H9 (cell line): ENCODE measurements at regions not wholly inside any gene's neighbourhood (a gene's known extent, or its start where the extent isn't known, plus 50 kb on each side); places are given as distances from the start of the nearest gene placed in this dataset.

Experiments used
- DNase-seq: peaks from one replicate; pipeline ENCODE4 v3.0.0-alpha.2; 2017
- H2AFZ ChIP-seq: one replicate; pipeline ENCODE4 v1.6.1; 2013; ENCODE audit warnings: mild to moderate bottlenecking, low read length, control low read depth, moderate library complexity
- H2AK5ac ChIP-seq: 2 replicates; pipeline ENCODE4 v1.6.1; 2013; ENCODE audit warnings: low read length, control low read depth, mixed read lengths; ENCODE audit not compliant: insufficient read length
- H2BK120ac ChIP-seq: one replicate; pipeline ENCODE4 v1.6.1; 2013; ENCODE audit warnings: low read depth, mild to moderate bottlenecking, low read length, control low read depth, inconsistent platforms; ENCODE audit not compliant: poor library complexity, severe bottlenecking
- H2BK12ac ChIP-seq: 2 replicates; pipeline ENCODE4 v1.6.1; 2013; ENCODE audit warnings: low read length, control low read depth, mixed read lengths, low read depth; ENCODE audit not compliant: insufficient read length
- H2BK15ac ChIP-seq: 2 replicates; pipeline ENCODE4 v1.6.1; 2013; ENCODE audit warnings: low read depth, low read length, control low read depth
- H2BK20ac ChIP-seq: one replicate; pipeline ENCODE4 v1.6.1; 2013; ENCODE audit warnings: low read depth, mild to moderate bottlenecking, low read length, control low read depth, inconsistent platforms; ENCODE audit not compliant: poor library complexity, severe bottlenecking
- H2BK5ac ChIP-seq: 2 replicates; pipeline ENCODE4 v1.6.1; 2013; ENCODE audit warnings: low read length, control low read depth, mixed read lengths; ENCODE audit not compliant: insufficient read length
- H3K14ac ChIP-seq: 2 replicates; pipeline ENCODE4 v1.6.1; 2013; ENCODE audit warnings: low read length, control low read depth; ENCODE audit not compliant: insufficient read depth
- H3K18ac ChIP-seq: 2 replicates; pipeline ENCODE4 v1.6.1; 2013; ENCODE audit warnings: low read depth, mild to moderate bottlenecking, mixed read lengths, low read length, control low read depth; ENCODE audit not compliant: insufficient read length
- H3K23ac ChIP-seq: 2 replicates; pipeline ENCODE4 v1.6.1; 2013; ENCODE audit warnings: low read length, control low read depth, mixed read lengths, low read depth; ENCODE audit not compliant: insufficient read length
- H3K23me2 ChIP-seq: 2 replicates; pipeline ENCODE4 v1.6.1; 2013; ENCODE audit warnings: low read depth, mild to moderate bottlenecking, mixed read lengths, low read length, control low read depth; ENCODE audit not compliant: insufficient read length, poor library complexity, severe bottlenecking
- H3K27ac ChIP-seq: 2 replicates; pipeline ENCODE4 v1.5.1; 2013; ENCODE audit warnings: low read length, control low read depth, mixed read lengths, low read depth; ENCODE audit not compliant: insufficient read length
- H3K27me3 ChIP-seq: 2 replicates; pipeline ENCODE4 v1.6.1; 2013; ENCODE audit warnings: low read length, control low read depth, inconsistent platforms; ENCODE audit not compliant: insufficient read depth
- H3K4ac ChIP-seq: 2 replicates; pipeline ENCODE4 v1.6.1; 2013; ENCODE audit warnings: low read depth, mild to moderate bottlenecking, control low read depth, inconsistent platforms, low read length, moderate library complexity
- H3K4me1 ChIP-seq: 2 replicates; pipeline ENCODE4 v1.6.1; 2013; ENCODE audit warnings: low read length, control low read depth, inconsistent platforms; ENCODE audit not compliant: insufficient read depth
- H3K4me2 ChIP-seq: 2 replicates; pipeline ENCODE4 v1.6.1; 2013; ENCODE audit warnings: low read length, control low read depth, mixed read lengths; ENCODE audit not compliant: insufficient read length, insufficient read depth
- H3K56ac ChIP-seq: 2 replicates; pipeline ENCODE4 v1.6.1; 2013; ENCODE audit warnings: low read depth, mild to moderate bottlenecking, mixed read lengths, low read length, control low read depth; ENCODE audit not compliant: insufficient read length
- H3K79me1 ChIP-seq: 2 replicates; pipeline ENCODE4 v1.6.1; 2013; ENCODE audit warnings: low read depth, mild to moderate bottlenecking, moderate library complexity, low read length, control low read depth, inconsistent platforms; ENCODE audit not compliant: insufficient read depth, poor library complexity, severe bottlenecking
- H3K79me2 ChIP-seq: 2 replicates; pipeline ENCODE4 v1.6.1; 2013; ENCODE audit warnings: low read length, control low read depth, inconsistent platforms; ENCODE audit not compliant: insufficient read depth
- H3K9ac ChIP-seq: 2 replicates; pipeline ENCODE4 v1.6.1; 2013; ENCODE audit warnings: low read length, control low read depth, mixed read lengths; ENCODE audit not compliant: insufficient read length; ENCODE audit errors: extremely low read depth
- H3K9me3 ChIP-seq: one replicate; pipeline ENCODE4 v1.6.1; 2013; ENCODE audit warnings: low read depth, low read length, inconsistent platforms; ENCODE audit not compliant: control insufficient read depth
- H3T11ph ChIP-seq: one replicate; pipeline ENCODE4 v1.6.1; 2013; ENCODE audit warnings: mild to moderate bottlenecking, low read length, control low read depth, inconsistent platforms
- H4K20me1 ChIP-seq: one replicate; pipeline ENCODE4 v1.6.1; 2013; ENCODE audit not compliant: control insufficient read depth, insufficient read length, insufficient read depth
- H4K5ac ChIP-seq: 2 replicates; pipeline ENCODE4 v1.6.1; 2013; ENCODE audit warnings: low read depth, mild to moderate bottlenecking, mixed read lengths, low read length, control low read depth; ENCODE audit not compliant: insufficient read length
- H4K8ac ChIP-seq: replicated peaks from 2 replicates; pipeline ENCODE4 v1.6.1; 2013; ENCODE audit warnings: low read length, control low read depth, mixed read lengths, low read depth; ENCODE audit not compliant: insufficient read length
- H4K91ac ChIP-seq: 2 replicates; pipeline ENCODE4 v1.6.1; 2013; ENCODE audit warnings: low read depth, mild to moderate bottlenecking, moderate library complexity, mixed read lengths, low read length, control low read depth; ENCODE audit not compliant: insufficient read length
- H3K27ac Mint-ChIP-seq, 3 experiments: 2 replicates in 2 of 3; 3 replicates in 1 of 3; pipeline ENCODE4 v1.8.0; 2020 to 2021; ENCODE audit warnings: mixed read lengths in 3 of 3, mild to moderate bottlenecking in 1 of 3, moderate library complexity in 1 of 3
- H3K27me3 Mint-ChIP-seq: 2 replicates; pipeline ENCODE4 v1.8.0; 2021; ENCODE audit warnings: low read depth, mild to moderate bottlenecking, moderate library complexity, mixed read lengths
- H3K36me3 Mint-ChIP-seq, 3 experiments: 2 replicates in 2 of 3; 3 replicates in 1 of 3; pipeline ENCODE4 v1.8.0; 2020 to 2021; ENCODE audit warnings: low read depth in 3 of 3, mixed read lengths in 3 of 3; ENCODE audit not compliant: insufficient read depth in 1 of 3
- H3K4me1 Mint-ChIP-seq, 2 experiments: 2 replicates each; pipeline ENCODE4 v1.8.0; 2020; ENCODE audit warnings: mixed read lengths in 2 of 2
- H3K4me3 Mint-ChIP-seq, 2 experiments: 2 replicates in 1 of 2; 3 replicates in 1 of 2; pipeline ENCODE4 v1.8.0; 2020 to 2021; ENCODE audit warnings: mild to moderate bottlenecking in 2 of 2, mixed read lengths in 2 of 2, moderate library complexity in 1 of 2
- H3K9me3 Mint-ChIP-seq, 2 experiments: 2 replicates in 1 of 2; 3 replicates in 1 of 2; pipeline ENCODE4 v1.8.0; 2020; ENCODE audit warnings: mild to moderate bottlenecking in 2 of 2, mixed read lengths in 2 of 2, moderate library complexity in 1 of 2
- CTCF ChIP-seq: fragments of 200-600 bp; sonication (generic); conservative IDR thresholded peaks from 3 replicates; pipeline ENCODE4 v1.8.0; 2021; ENCODE audit warnings: antibody characterized with exemption, mild to moderate bottlenecking
- WGBS: extraction: QIAGEN DNeasy Blood & Tissue Kit; methylation state at CpG from one replicate; pipeline ENCODE4 v1.1.7; 2013; ENCODE audit warnings: missing lambda C conversion rate, low lambda C conversion rate, mixed read lengths; ENCODE audit not compliant: insufficient read length; ENCODE audit errors: extremely low coverage; 5-methylcytosine and 5-hydroxymethylcytosine counted together

DNA sequence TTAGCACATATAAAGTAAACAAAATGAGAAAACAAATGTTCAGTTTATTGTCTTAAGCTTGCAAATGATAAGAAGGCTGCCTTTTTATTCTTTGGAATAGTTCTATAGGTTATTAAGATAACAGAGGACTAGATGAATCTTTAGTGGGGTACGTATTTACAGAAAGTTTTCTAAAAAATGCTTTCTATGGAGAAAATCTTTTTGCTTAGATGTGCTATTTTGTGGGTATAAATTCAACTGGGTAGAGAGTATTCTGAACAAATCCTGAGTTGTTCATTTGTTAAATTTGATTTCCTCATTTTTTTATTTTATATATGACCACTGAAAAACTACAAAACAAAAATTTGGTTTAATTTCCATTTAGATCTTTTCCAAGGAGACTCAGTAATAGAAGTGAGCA, 566.9 kb downstream of the PLCL1 start:
- Histone ChIP-seq H3T11ph (no peak overlapping the region), H3K9ac (no peak overlapping the region), H3K9me3 (no peaks in the 10 kb centered on the region), H3K14ac (no peak overlapping the region), H2BK20ac (no peak overlapping the region), H3K18ac (no peak overlapping the region), H2AFZ (no peak overlapping the region), H4K5ac (no peak overlapping the region), H4K91ac (no peak overlapping the region), H3K56ac (no peak overlapping the region), H3K4ac (no peak overlapping the region), H3K27me3 (no peaks in the 10 kb centered on the region), H3K79me2 (no peaks in the 10 kb centered on the region), H3K23ac (no peak overlapping the region), H2BK120ac (no peak overlapping the region), H3K27ac (no peak overlapping the region), H3K79me1 (no peaks in the 10 kb centered on the region), H3K4me2 (no peak overlapping the region), H2BK12ac (no peak overlapping the region), H4K8ac (no peak overlapping the region), H2BK5ac (no peak overlapping the region), H3K23me2 (no peaks in the 10 kb centered on the region), H2AK5ac (no peak overlapping the region), H4K20me1 (no peaks in the 10 kb centered on the region), H3K4me1 (no peaks in the 10 kb centered on the region), H2BK15ac (no peak overlapping the region)
- Mint-ChIP-seq H3K4me1 (peaks cover 0 to 2% of the 10 kb centered on the region in 2 experiments; a peak in 2 of 4 replicates), H3K36me3 (no peaks in the 10 kb centered on the region), H3K27ac (no peak overlapping the region), H3K27me3 (no peaks in the 10 kb centered on the region), H3K9me3 (no peaks in the 10 kb centered on the region), H3K4me3 (no peak overlapping the region)
- DNase-seq: no peak
- TF ChIP-seq CTCF: no peak
- WGBS: no CpG with 5 or more reads among the region's 1 CpG
